CD4-positive, alpha-beta T cell (primary cell): ENCODE measurements at regions not wholly inside any gene's neighbourhood (a gene's known extent, or its start where the extent isn't known, plus 50 kb on each side); places are given as distances from the start of the nearest gene placed in this dataset.

ENCODE experiments used
- ATAC-seq: fragments of 200-7000 bp; cut with Tn5 transposase; one replicate; pipeline ENCODE4 v1.10.0; 2022; ENCODE audit warnings: mild to moderate bottlenecking; ENCODE audit not compliant: poor library complexity
- CTCF ChIA-PET: fragments of 350-600 bp; sonication (Branson Sonifier 250); formaldehyde crosslinking; loops from one replicate; lab custom pipeline; 2021; ENCODE audit warnings: antibody characterized with exemption, inconsistent platforms; lab: Charles Lee
- POLR2A ChIA-PET: fragments of 350-600 bp; sonication (Branson Sonifier 250); formaldehyde crosslinking; loops from one replicate; lab custom pipeline; 2021; ENCODE audit warnings: antibody characterized with exemption, inconsistent platforms; lab: Charles Lee
- DNase-seq, 14 experiments: peaks; one replicate each; pipeline ENCODE4 v3.0.0-alpha.2; 2013 to 2020; ENCODE audit warnings: mixed read lengths in 2 of 14
- H3K27ac ChIP-seq, 2 donors: one replicate each; pipeline versions ENCODE4 v1.5.1 to v1.7.0; 2013; ENCODE audit warnings: low read length in 2 of 2, low read depth in 1 of 2, mild to moderate bottlenecking in 1 of 2
- H3K27me3 ChIP-seq, 2 experiments: 1 replicate in 1 of 2; 2 replicates in 1 of 2; pipeline versions ENCODE4 v1.6.1 to v1.7.0; 2013; ENCODE audit warnings: low read length in 2 of 2, control low read depth in 1 of 2, mild to moderate bottlenecking in 1 of 2, moderate library complexity in 1 of 2; ENCODE audit not compliant: insufficient read depth in 2 of 2, control insufficient read depth in 1 of 2
- H3K36me3 ChIP-seq: one replicate; pipeline ENCODE4 v1.6.1; 2013; ENCODE audit warnings: low read length, control low read depth; ENCODE audit not compliant: insufficient read depth
- H3K4me1 ChIP-seq: one replicate; pipeline ENCODE4 v1.6.1; 2013; ENCODE audit warnings: low read length, control low read depth; ENCODE audit not compliant: insufficient read depth
- H3K4me3 ChIP-seq: one replicate; pipeline ENCODE4 v1.5.1; 2013; ENCODE audit warnings: mild to moderate bottlenecking, low read length, moderate library complexity
- H3K9me3 ChIP-seq, 2 experiments: 1 replicate in 1 of 2; 2 replicates in 1 of 2; pipeline versions ENCODE4 v1.6.1 to v1.7.0; 2013; ENCODE audit warnings: low read length in 2 of 2, mild to moderate bottlenecking in 2 of 2, control low read depth in 1 of 2, moderate library complexity in 1 of 2; ENCODE audit not compliant: control insufficient read depth in 1 of 2, insufficient read depth in 1 of 2
- H3K27ac Mint-ChIP-seq: one replicate; pipeline ENCODE4 v1.8.0; 2020; ENCODE audit warnings: mixed read lengths
- H3K27me3 Mint-ChIP-seq: one replicate; pipeline ENCODE4 v1.8.0; 2021; ENCODE audit warnings: mixed read lengths
- H3K36me3 Mint-ChIP-seq: one replicate; pipeline ENCODE4 v1.8.0; 2021; ENCODE audit warnings: low read depth, mixed read lengths
- H3K4me1 Mint-ChIP-seq: one replicate; pipeline ENCODE4 v1.8.0; 2021; ENCODE audit warnings: low read depth, mixed read lengths
- H3K4me3 Mint-ChIP-seq: one replicate; pipeline ENCODE4 v1.8.0; 2020; ENCODE audit warnings: mild to moderate bottlenecking, mixed read lengths
- H3K9me3 Mint-ChIP-seq: one replicate; pipeline ENCODE4 v1.8.0; 2020; ENCODE audit warnings: mixed read lengths
- CTCF ChIP-seq: fragments of 200-600 bp; IDR thresholded peaks from one replicate; pipeline ENCODE4 v1.8.0; 2022; ENCODE audit warnings: antibody characterized with exemption, mild to moderate bottlenecking
- intact Hi-C, 2 experiments: fragments of 100-400 bp; cut with DNase I in 1 of 2; cut with micrococcal nuclease in 1 of 2; formaldehyde crosslinking; loops; one replicate each; pipeline versions ENCODE4 v1.15.1 to v1.9.0; 2023 to 2025; cut with DNase I, micrococcal nuclease

GRCh38 chr3:141430316-141430715 is 56.5 kb upstream of the RASA2 start:
- Histone ChIP-seq H3K9me3 (no peaks in the 10 kb centered on the region), H3K4me3 (no peak overlapping the region), H3K27ac (no peak overlapping the region), H3K27me3 (no peaks in the 10 kb centered on the region), H3K4me1 (peaks cover 13% of the 10 kb centered on the region), H3K36me3 (peaks cover 31% of the 10 kb centered on the region)
- POLR2A ChIA-PET, result interaction anchor here (1.8 kb wide), 1 partner anchor 30 kb away, joined by 4 read pairs; no protein-coding TSS in a partner anchor
- Mint-ChIP-seq H3K4me1 (peaks cover 46% of the 10 kb centered on the region), H3K27ac (no peak overlapping the region), H3K36me3 (peaks cover 57% of the 10 kb centered on the region), H3K4me3 (no peak overlapping the region), H3K9me3 (no peaks in the 10 kb centered on the region), H3K27me3 (no peaks in the 10 kb centered on the region)
- no peak for DNase-seq
- ATAC-seq, result no peak
- CTCF ChIA-PET, result interaction anchor here (1.1 kb wide), 1 partner anchor 11 kb away, joined by 4 read pairs; no protein-coding TSS in a partner anchor
- no peak for TF ChIP-seq CTCF
- intact Hi-C loops, result no loop called here

GRCh38 chr3:141431411-141432378 is 55.1 kb upstream of the RASA2 start:
- peaks cover 38% of the 10 kb centered on the region for H3K4me1 Mint-ChIP-seq
- CTCF ChIA-PET, result interaction anchor here (0.6 to 1.5 kb wide), 3 partner anchors 10 to 71 kb away, joined by 3 to 4 read pairs (median 4); no protein-coding TSS in a partner anchor
- no peaks in the 10 kb centered on the region for H3K27me3 ChIP-seq
- H3K9me3 Mint-ChIP-seq, result no peaks in the 10 kb centered on the region
- intact Hi-C loops, result no loop called here
- no peak overlapping the region for H3K27ac ChIP-seq
- no peaks in the 10 kb centered on the region for H3K9me3 ChIP-seq
- peaks cover 6% of the 10 kb centered on the region for H3K4me1 ChIP-seq
- no peaks in the 10 kb centered on the region for H3K27me3 Mint-ChIP-seq
- H3K36me3 Mint-ChIP-seq, result peaks cover 43% of the 10 kb centered on the region
- TF ChIP-seq CTCF, result no peak
- DNase-seq (no peak), ATAC-seq (no peak)
- no peak overlapping the region for H3K4me3 ChIP-seq
- no peak overlapping the region for H3K4me3 Mint-ChIP-seq
- H3K27ac Mint-ChIP-seq, result no peak overlapping the region
- POLR2A ChIA-PET, result interaction anchor here (1.6 to 2.2 kb wide), 3 partner anchors 20 to 120 kb away, joined by 4 to 8 read pairs (median 4); no protein-coding TSS in a partner anchor
- peaks cover 21% of the 10 kb centered on the region for H3K36me3 ChIP-seq

- intact Hi-C loops, result no loop called here
- no peak overlapping the region for H3K27ac ChIP-seq
- TF ChIP-seq CTCF, result no peak
- no peak for ATAC-seq
- peaks cover 6% of the 10 kb centered on the region for H3K4me1 ChIP-seq
- no peaks in the 10 kb centered on the region for H3K9me3 ChIP-seq
- ChIA-PET POLR2A (interaction anchor here (0.6 to 2.2 kb wide), 4 partner anchors 21 to 121 kb away, joined by 3 to 8 read pairs (median 4); no protein-coding TSS in a partner anchor), CTCF (interaction anchor here (0.7 to 1.9 kb wide), 3 partner anchors 18 to 22 kb away, joined by 3 to 7 read pairs (median 3); no protein-coding TSS in a partner anchor)
- H3K27me3 ChIP-seq, result no peaks in the 10 kb centered on the region
- Mint-ChIP-seq H3K4me3 (no peak overlapping the region), H3K27me3 (no peaks in the 10 kb centered on the region), H3K27ac (no peak overlapping the region), H3K9me3 (no peaks in the 10 kb centered on the region), H3K4me1 (peaks cover 40% of the 10 kb centered on the region), H3K36me3 (peaks cover 40% of the 10 kb centered on the region)
- H3K36me3 ChIP-seq, result peaks cover 13% of the 10 kb centered on the region
- DNase-seq, result no peak
- no peak overlapping the region for H3K4me3 ChIP-seq
Measured at GRCh38 chr3:141432904-141433303, 53.9 kb upstream of the RASA2 start.
